HEK293 (cell line): ENCODE measurements at regions not wholly inside any gene's neighbourhood (a gene's known extent, or its start where the extent isn't known, plus 50 kb on each side); places are given as distances from the start of the nearest gene placed in this dataset.
A peak's percentile ranks its signal among the peaks of the same experiment; 100 is the strongest.

ENCODE experiments used
- CTCF ChIA-PET: fragments of 350-600 bp; formaldehyde crosslinking; extraction: SDS; loops from one replicate; lab custom pipeline; 2021; ENCODE audit warnings: antibody characterized with exemption; lab: Yijun Ruan, JAX
- POLR2A ChIA-PET: fragments of 300-600 bp; formaldehyde crosslinking; extraction: SDS; loops from one replicate; lab custom pipeline; 2020; ENCODE audit warnings: antibody characterized with exemption, inconsistent platforms; lab: Yijun Ruan, JAX
- H3K27ac ChIP-seq: fragments of 200-500 bp; sonication (Bioruptor generic); 2 replicates; pipeline ENCODE4 v1.5.1; 2014; ENCODE audit warnings: low read depth, low read length, control low read depth, inconsistent platforms; ENCODE audit errors: extremely low read depth
- H3K36me3 ChIP-seq, 2 experiments: fragments of 200-500 bp in 1 of 2; sonication (Bioruptor generic) in 1 of 2; 1 replicate in 1 of 2; 2 replicates in 1 of 2; pipeline ENCODE4 v1.5.1; 2014 to 2017; ENCODE audit warnings: inconsistent platforms in 2 of 2, low read length in 2 of 2; ENCODE audit not compliant: control insufficient read depth in 2 of 2, insufficient read depth in 1 of 2
- H3K4me1 ChIP-seq: fragments of 200-500 bp; sonication (Bioruptor generic); 2 replicates; pipeline ENCODE4 v1.5.1; 2014; ENCODE audit warnings: mild to moderate bottlenecking, low read length, inconsistent platforms; ENCODE audit not compliant: control insufficient read depth, insufficient read depth
- H3K4me3 ChIP-seq: 2 replicates; pipeline ENCODE4 v1.5.1; 2011; ENCODE audit warnings: low read depth, mild to moderate bottlenecking, control low read depth, low read length, moderate library complexity
- H3K9me3 ChIP-seq: fragments of 200-500 bp; sonication (Bioruptor generic); 2 replicates; pipeline ENCODE4 v1.5.1; 2014; ENCODE audit warnings: low read depth, low read length, inconsistent platforms; ENCODE audit not compliant: control insufficient read depth, insufficient read depth
- AEBP2 ChIP-seq: fragments of 450-650 bp; formaldehyde crosslinking; IDR thresholded peaks from 2 replicates; pipeline ENCODE4 v1.5.1; 2016; ENCODE audit warnings: missing biosample characterization, missing genetic modification characterization, borderline replicate concordance
- EGR2 ChIP-seq: fragments of 450-650 bp; formaldehyde crosslinking; IDR thresholded peaks from 2 replicates; pipeline ENCODE4 v1.5.1; 2016; ENCODE audit warnings: low read depth, missing biosample characterization, missing genetic modification characterization
- FEZF1 ChIP-seq: fragments of 450-650 bp; formaldehyde crosslinking; IDR thresholded peaks from 2 replicates; pipeline ENCODE4 v1.5.1; 2016; ENCODE audit warnings: missing biosample characterization, missing genetic modification characterization
- KLF1 ChIP-seq: fragments of 450-650 bp; formaldehyde crosslinking; IDR thresholded peaks from 2 replicates; pipeline ENCODE4 v1.5.1; 2016; ENCODE audit warnings: missing biosample characterization, missing genetic modification characterization
- RBAK ChIP-seq: fragments of 450-650 bp; formaldehyde crosslinking; IDR thresholded peaks from 2 replicates; pipeline ENCODE4 v1.5.1; 2016; ENCODE audit warnings: missing biosample characterization, missing genetic modification characterization
- REPIN1 ChIP-seq: fragments of 450-650 bp; formaldehyde crosslinking; IDR thresholded peaks from 2 replicates; pipeline ENCODE4 v1.5.1; 2017; ENCODE audit warnings: missing biosample characterization, missing genetic modification characterization, low read depth
- SCRT2 ChIP-seq: fragments of 450-650 bp; formaldehyde crosslinking; IDR thresholded peaks from 2 replicates; pipeline ENCODE4 v1.5.1; 2016; ENCODE audit warnings: missing biosample characterization, missing genetic modification characterization
- ZNF169 ChIP-seq: fragments of 450-650 bp; formaldehyde crosslinking; IDR thresholded peaks from 2 replicates; pipeline ENCODE4 v1.5.1; 2016; ENCODE audit warnings: missing biosample characterization, missing genetic modification characterization
- ZNF274 ChIP-seq, 2 experiments: fragments of 200-500 bp in 1 of 2; fragments of 450-650 bp in 1 of 2; sonication (Bioruptor generic) in 1 of 2; formaldehyde crosslinking in 1 of 2; IDR thresholded peaks; 2 replicates each; pipeline versions ENCODE4 v1.5.1 to v1.6.1; 2014 to 2016; ENCODE audit warnings: borderline replicate concordance in 1 of 2, inconsistent platforms in 1 of 2, low read length in 1 of 2, missing biosample characterization in 1 of 2, missing genetic modification characterization in 1 of 2
- ZNF324 ChIP-seq: fragments of 450-650 bp; formaldehyde crosslinking; IDR thresholded peaks from 2 replicates; pipeline ENCODE4 v1.5.1; 2016; ENCODE audit warnings: missing biosample characterization, missing genetic modification characterization
- ZNF530 ChIP-seq: fragments of 450-650 bp; formaldehyde crosslinking; IDR thresholded peaks from 2 replicates; pipeline ENCODE4 v1.5.1; 2016; ENCODE audit warnings: low read depth, missing biosample characterization, missing genetic modification characterization
- ZNF692 ChIP-seq: fragments of 450-650 bp; formaldehyde crosslinking; IDR thresholded peaks from 2 replicates; pipeline ENCODE4 v1.5.1; 2016; ENCODE audit warnings: missing biosample characterization, missing genetic modification characterization
- TF ChIP-seq, protein P1 (sequence below): fragments of 450-650 bp; formaldehyde crosslinking; IDR thresholded peaks from 2 replicates; pipeline ENCODE4 v1.5.1; 2016; ENCODE audit warnings: missing biosample characterization, missing genetic modification characterization
- TF ChIP-seq, protein P2 (sequence below): sonication (generic); formaldehyde crosslinking; IDR thresholded peaks from 2 replicates; pipeline ENCODE4 v1.8.1; 2022; ENCODE audit warnings: mild to moderate bottlenecking, moderate library complexity, missing genetic modification reagents

- Histone ChIP-seq H3K27ac (no peak overlapping the region), H3K4me1 (no peaks in the 10 kb centered on the region), H3K36me3 (no peaks in the 10 kb centered on the region), H3K9me3 (no peaks in the 10 kb centered on the region), H3K4me3 (no peak overlapping the region)
- ChIA-PET POLR2A (no interaction called here), CTCF (no interaction called here)
- TF ChIP-seq REPIN1 (tag by site-specific recombination) (no peak), EGR2 (tag by site-specific recombination) (no peak), ZNF274 (IDR thresholded peaks at IDR 0.05; ENCODE audit: low read length) (no peak), ZNF274 (tag by site-specific recombination; IDR thresholded peaks at IDR 0.05; ENCODE audit: borderline replicate concordance) (no peak), ZNF530 (tag by site-specific recombination) (no peak), KLF1 (tag by site-specific recombination) (no peak), ZNF324 (no peak), ZNF692 (tag by site-specific recombination) (no peak), ZNF169 (tag by site-specific recombination) (no peak), AEBP2 (tag by site-specific recombination) (no peak)
- TF ChIP-seq, protein P1, sequence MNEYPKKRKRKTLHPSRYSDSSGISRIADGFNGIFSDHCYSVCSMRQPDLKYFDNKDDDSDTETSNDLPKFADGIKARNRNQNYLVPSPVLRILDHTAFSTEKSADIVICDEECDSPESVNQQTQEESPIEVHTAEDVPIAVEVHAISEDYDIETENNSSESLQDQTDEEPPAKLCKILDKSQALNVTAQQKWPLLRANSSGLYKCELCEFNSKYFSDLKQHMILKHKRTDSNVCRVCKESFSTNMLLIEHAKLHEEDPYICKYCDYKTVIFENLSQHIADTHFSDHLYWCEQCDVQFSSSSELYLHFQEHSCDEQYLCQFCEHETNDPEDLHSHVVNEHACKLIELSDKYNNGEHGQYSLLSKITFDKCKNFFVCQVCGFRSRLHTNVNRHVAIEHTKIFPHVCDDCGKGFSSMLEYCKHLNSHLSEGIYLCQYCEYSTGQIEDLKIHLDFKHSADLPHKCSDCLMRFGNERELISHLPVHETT (tag by site-specific recombination) = no peak
Observed at GRCh38 chr3:168558728-168559411, 463.1 kb upstream of the GOLIM4 start.

DNA sequence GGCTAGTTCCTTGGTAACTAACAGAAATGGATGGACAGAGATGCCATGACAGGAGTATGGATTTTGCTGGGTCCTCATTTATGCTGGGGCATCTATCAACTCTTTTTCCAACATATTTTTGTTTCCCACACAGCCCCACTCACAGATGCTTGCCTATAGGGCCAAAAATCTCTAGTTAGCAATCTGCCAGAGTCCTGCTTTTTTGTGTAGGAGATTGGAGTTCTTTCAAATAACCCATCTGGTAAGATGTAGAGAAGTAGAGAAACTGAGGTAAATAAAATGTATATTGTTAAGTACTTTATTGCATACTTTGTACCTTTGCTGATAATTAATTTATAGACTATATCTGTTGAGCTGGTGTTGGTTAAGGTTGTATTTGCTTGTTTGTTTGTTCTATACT, 456.5 kb upstream of the GOLIM4 start:
- no peak for TF ChIP-seq SCRT2 (tag by site-specific recombination)
- no peak for TF ChIP-seq RBAK
- TF ChIP-seq, all 188 proteins: peak for 0
- CTCF ChIA-PET = no interaction called here

DNA sequence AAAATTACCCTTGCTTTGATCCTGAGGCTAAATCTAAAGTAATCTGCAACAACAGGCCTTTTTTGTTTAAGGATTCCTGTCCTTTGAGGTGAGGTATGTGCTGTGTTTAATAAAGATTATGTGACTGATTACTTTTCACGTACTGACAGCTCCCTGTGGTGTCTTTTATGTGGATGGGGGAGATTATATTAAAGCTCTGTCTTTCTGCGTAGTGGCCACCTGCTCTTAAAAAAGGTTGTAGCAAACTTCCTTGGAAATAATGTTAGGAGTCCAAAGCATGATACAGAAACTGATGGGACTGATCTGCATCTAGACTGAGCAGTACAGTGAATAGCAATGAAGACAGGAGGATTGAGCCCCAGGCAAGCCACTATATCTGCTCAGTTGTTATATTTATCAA, 453.0 kb upstream of the GOLIM4 start:
- Histone ChIP-seq H3K9me3 (no peaks in the 10 kb centered on the region), H3K4me3 (no peak overlapping the region), H3K4me1 (no peaks in the 10 kb centered on the region), H3K36me3 (no peaks in the 10 kb centered on the region), H3K27ac (no peak overlapping the region)
- peak; percentile 44; the same call in 1 of the 2 replicates for TF ChIP-seq FEZF1 (tag by site-specific recombination)
- TF ChIP-seq, protein P2, sequence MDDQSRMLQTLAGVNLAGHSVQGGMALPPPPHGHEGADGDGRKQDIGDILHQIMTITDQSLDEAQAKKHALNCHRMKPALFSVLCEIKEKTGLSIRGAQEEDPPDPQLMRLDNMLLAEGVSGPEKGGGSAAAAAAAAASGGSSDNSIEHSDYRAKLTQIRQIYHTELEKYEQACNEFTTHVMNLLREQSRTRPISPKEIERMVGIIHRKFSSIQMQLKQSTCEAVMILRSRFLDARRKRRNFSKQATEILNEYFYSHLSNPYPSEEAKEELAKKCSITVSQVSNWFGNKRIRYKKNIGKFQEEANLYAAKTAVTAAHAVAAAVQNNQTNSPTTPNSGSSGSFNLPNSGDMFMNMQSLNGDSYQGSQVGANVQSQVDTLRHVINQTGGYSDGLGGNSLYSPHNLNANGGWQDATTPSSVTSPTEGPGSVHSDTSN = no peak
- ChIA-PET CTCF (no interaction called here), POLR2A (interaction anchor here (0.5 kb wide), 1 partner anchor 1571 kb away, joined by 4 read pairs; no protein-coding TSS in a partner anchor)

More for the DNA sequence above, 456.5 kb upstream of the GOLIM4 start:
- no peaks in the 10 kb centered on the region for H3K4me1 ChIP-seq
- H3K9me3 ChIP-seq = no peaks in the 10 kb centered on the region
- H3K36me3 ChIP-seq = no peaks in the 10 kb centered on the region
- H3K4me3 ChIP-seq = no peak overlapping the region
- H3K27ac ChIP-seq = no peak overlapping the region
- POLR2A ChIA-PET = no interaction called here
